PC-3 (cell line): ENCODE measurements at regions not wholly inside any gene's neighbourhood (a gene's known extent, or its start where the extent isn't known, plus 50 kb on each side); places are given as distances from the start of the nearest gene placed in this dataset.

Source experiments
- ATAC-seq: fragments of 200-7000 bp; cut with Tn5 transposase; 2 replicates; pipeline ENCODE4 v1.9.1; 2020; ENCODE audit warnings: mild to moderate bottlenecking, moderate library complexity
- BruUV-seq: library from RNA; stranded (reverse); fragments of 400-500 nt; replicated peaks from 2 replicates; lab custom pipeline; 2021; lab: Mats Ljungman, UMichigan
- CTCF ChIA-PET: fragments of 300-600 bp; sonication (Branson Sonifier 250); formaldehyde crosslinking; loops from one replicate; lab custom pipeline; 2022; ENCODE audit warnings: antibody characterized with exemption; lab: Charles Lee
- POLR2A ChIA-PET: fragments of 300-600 bp; sonication (Branson Sonifier 250); formaldehyde crosslinking; loops from one replicate; lab custom pipeline; 2022; ENCODE audit warnings: antibody characterized with exemption; ENCODE audit not compliant: unreplicated experiment; lab: Charles Lee
- DNase-seq: peaks from one replicate; pipeline ENCODE4 v3.0.0-alpha.2; 2015
- H2AFZ ChIP-seq: fragments of 300-600 bp; sonication (generic); 2 replicates; pipeline ENCODE4 v1.6.0; 2016; ENCODE audit warnings: antibody characterized with exemption, low read length
- H3F3A ChIP-seq: fragments of 300-600 bp; sonication (generic); one replicate; pipeline ENCODE4 v1.6.0; 2017; ENCODE audit warnings: antibody characterized with exemption, low read length, control low read depth, mild to moderate bottlenecking; ENCODE audit not compliant: unreplicated experiment
- H3K27ac ChIP-seq: fragments of 300-600 bp; sonication (generic); 2 replicates; pipeline ENCODE4 v1.5.1; 2016; ENCODE audit warnings: mild to moderate bottlenecking, low read length
- H3K27me3 ChIP-seq: fragments of 300-600 bp; sonication (generic); 2 replicates; pipeline ENCODE4 v1.6.1; 2016; ENCODE audit warnings: low read length, mixed read lengths
- H3K36me3 ChIP-seq: fragments of 300-600 bp; sonication (generic); 2 replicates; pipeline ENCODE4 v1.6.1; 2016; ENCODE audit warnings: low read depth, mixed run types, low read length, mixed read lengths
- H3K4me1 ChIP-seq: fragments of 300-600 bp; sonication (generic); 2 replicates; pipeline ENCODE4 v1.5.1; 2016; ENCODE audit warnings: low read length; ENCODE audit not compliant: insufficient read depth
- H3K4me2 ChIP-seq: fragments of 300-600 bp; sonication (generic); 2 replicates; pipeline ENCODE4 v1.6.0; 2016; ENCODE audit warnings: low read length
- H3K4me3 ChIP-seq: fragments of 300-600 bp; sonication (generic); 2 replicates; pipeline ENCODE4 v1.5.1; 2016; ENCODE audit warnings: mild to moderate bottlenecking, low read length, mixed read lengths
- H3K79me2 ChIP-seq: fragments of 300-600 bp; sonication (generic); 2 replicates; pipeline ENCODE4 v1.6.1; 2017; ENCODE audit warnings: low read length, mixed read lengths
- H3K9ac ChIP-seq: fragments of 300-600 bp; sonication (generic); 2 replicates; pipeline ENCODE4 v1.6.0; 2016; ENCODE audit warnings: mild to moderate bottlenecking, low read length
- H3K9me2 ChIP-seq: fragments of 300-600 bp; sonication (generic); replicated peaks from 2 replicates; pipeline ENCODE4 v1.6.1; 2016; ENCODE audit warnings: mixed run types, low read length, mixed read lengths
- H3K9me3 ChIP-seq: fragments of 300-600 bp; sonication (generic); 2 replicates; pipeline ENCODE4 v1.6.1; 2016; ENCODE audit warnings: low read length, mixed read lengths
- H4K20me1 ChIP-seq: fragments of 300-600 bp; sonication (generic); 2 replicates; pipeline ENCODE4 v1.6.1; 2016; ENCODE audit warnings: low read length, mixed read lengths
- CTCF ChIP-seq: fragments of 300-600 bp; sonication (generic); conservative IDR thresholded peaks from 2 replicates; pipeline ENCODE4 v1.5.1; 2017; ENCODE audit warnings: antibody characterized with exemption, low read depth, mild to moderate bottlenecking, low read length
- EZH2 ChIP-seq: fragments of 300-600 bp; sonication (generic); IDR thresholded peaks from one replicate; pipeline ENCODE4 v1.6.1; 2017; ENCODE audit warnings: antibody characterized with exemption, mild to moderate bottlenecking, low read length; ENCODE audit not compliant: unreplicated experiment
- EZH2phosphoT487 ChIP-seq: fragments of 300-600 bp; sonication (generic); IDR thresholded peaks from 2 replicates; pipeline ENCODE4 v1.6.1; 2018; ENCODE audit warnings: mild to moderate bottlenecking, antibody characterized with exemption, low read length, borderline replicate concordance
- intact Hi-C: fragments of 100-400 bp; cut with micrococcal nuclease; formaldehyde crosslinking; loops from 2 replicates; pipeline ENCODE4 v1.9.0; 2023

- Histone ChIP-seq H4K20me1 (no peaks in the 10 kb centered on the region), H3K4me2 (no peak overlapping the region), H3K9ac (no peak overlapping the region), H3K36me3 (no peaks in the 10 kb centered on the region), H3K9me3 (no peaks in the 10 kb centered on the region), H3K4me3 (no peak overlapping the region), H3K27ac (no peak overlapping the region), H3K9me2 (no peaks in the 10 kb centered on the region), H3F3A (no peaks in the 10 kb centered on the region), H3K4me1 (no peaks in the 10 kb centered on the region), H2AFZ (no peak overlapping the region), H3K79me2 (no peaks in the 10 kb centered on the region), H3K27me3 (no peaks in the 10 kb centered on the region)
- intact Hi-C loops = no loop called here
- DNase-seq (no peak), ATAC-seq (no peak)
- ChIA-PET POLR2A (no interaction called here), CTCF (no interaction called here)
- TF ChIP-seq CTCF (no peak), EZH2 (no peak), EZH2phosphoT487 (no peak)
- BruUV-seq = no TSS peak
Observed at GRCh38 chr13:31867709-31868108, 128.4 kb downstream of the RXFP2 start.

DNA sequence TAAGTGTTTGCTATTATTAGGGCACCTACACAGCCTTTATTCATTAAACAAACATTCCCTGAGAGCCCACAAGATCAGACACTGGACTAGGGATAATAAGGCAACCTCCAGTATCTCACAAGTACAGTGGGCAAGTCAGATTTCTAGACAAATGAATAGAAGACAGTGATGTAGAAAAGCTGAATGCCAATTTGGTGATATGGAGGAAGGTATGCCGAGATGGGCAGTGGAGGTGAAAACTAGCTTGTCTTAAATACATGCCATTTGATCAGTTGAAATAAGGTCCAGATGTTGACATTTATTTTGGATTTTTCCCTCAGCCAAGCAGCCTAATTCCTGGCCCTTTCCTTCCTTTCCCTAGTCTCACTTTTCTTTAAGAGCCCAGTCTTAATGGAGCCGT lies 130.3 kb downstream of the RXFP2 start:
- Histone ChIP-seq H3K4me1 (no peaks in the 10 kb centered on the region), H3F3A (no peaks in the 10 kb centered on the region), H3K79me2 (no peaks in the 10 kb centered on the region), H4K20me1 (no peaks in the 10 kb centered on the region), H3K27me3 (peaks cover 2% of the 10 kb centered on the region; the same call in 1 of the 2 replicates), H3K4me3 (no peak overlapping the region), H2AFZ (no peak overlapping the region), H3K9me3 (no peaks in the 10 kb centered on the region), H3K9ac (no peak overlapping the region), H3K36me3 (no peaks in the 10 kb centered on the region), H3K9me2 (no peaks in the 10 kb centered on the region), H3K27ac (no peak overlapping the region), H3K4me2 (no peak overlapping the region)
- BruUV-seq = no TSS peak
- ATAC-seq (no peak), DNase-seq (no peak)
- POLR2A ChIA-PET = no interaction called here
- intact Hi-C loops = no loop called here
- no peak for TF ChIP-seq EZH2
- TF ChIP-seq EZH2phosphoT487 = no peak
- no peak for TF ChIP-seq CTCF
- CTCF ChIA-PET = no interaction called here

GRCh38 chr13:31870511-31870910 lies 131.2 kb downstream of the RXFP2 start:
- CTCF ChIA-PET = no interaction called here
- no peaks in the 10 kb centered on the region for H4K20me1 ChIP-seq
- peaks cover 9% of the 10 kb centered on the region for H3K27me3 ChIP-seq
- H3K9ac ChIP-seq = no peak overlapping the region
- H3K27ac ChIP-seq = no peak overlapping the region
- ATAC-seq (no peak), DNase-seq (no peak)
- H3K4me1 ChIP-seq = no peaks in the 10 kb centered on the region
- no peaks in the 10 kb centered on the region for H3K79me2 ChIP-seq
- BruUV-seq = no TSS peak
- no peaks in the 10 kb centered on the region for H3K36me3 ChIP-seq
- intact Hi-C loops = no loop called here
- POLR2A ChIA-PET = no interaction called here
- no peaks in the 10 kb centered on the region for H3K9me2 ChIP-seq
- H3F3A ChIP-seq = no peaks in the 10 kb centered on the region
- TF ChIP-seq EZH2phosphoT487 (no peak), CTCF (no peak), EZH2 (no peak)
- no peak overlapping the region for H3K4me3 ChIP-seq
- H2AFZ ChIP-seq = no peak overlapping the region
- no peak overlapping the region for H3K4me2 ChIP-seq
- no peaks in the 10 kb centered on the region for H3K9me3 ChIP-seq
